H1 (cell line): ENCODE measurements at regions not wholly inside any gene's neighbourhood (a gene's known extent, or its start where the extent isn't known, plus 50 kb on each side); places are given as distances from the start of the nearest gene placed in this dataset.

ENCODE experiments used
- CTCF ChIA-PET: fragments of 300-600 bp; sonication (Branson Sonifier 250); formaldehyde crosslinking; loops from one replicate; lab custom pipeline; 2021; ENCODE audit not compliant: partially characterized antibody; lab: Charles Lee
- POLR2A ChIA-PET: fragments of 300-600 bp; sonication (Branson Sonifier 250); formaldehyde crosslinking; loops from one replicate; lab custom pipeline; 2021; ENCODE audit warnings: inconsistent platforms; ENCODE audit not compliant: partially characterized antibody; lab: Charles Lee
- DNase-seq, 2 experiments: peaks; one replicate each; pipeline versions ENCODE4 v3.0.0 to v3.0.0-alpha.2; 2010 to 2022; ENCODE audit warnings: low spot score in 2 of 2, low read depth in 1 of 2, mixed read lengths in 1 of 2
- FAIRE-seq: peaks from 2 replicates; lab custom pipeline; 2011; peaks lifted over from hg19 to GRCh38; lab: Jason Lieb, UNC
- H2AFZ ChIP-seq: 2 replicates; pipeline ENCODE4 v1.8.1; 2012; ENCODE audit warnings: low read length, inconsistent platforms
- H2AK5ac ChIP-seq: 2 replicates; pipeline ENCODE4 v1.6.1; 2013; ENCODE audit warnings: low read depth, low read length
- H2BK120ac ChIP-seq: replicated peaks from 2 replicates; pipeline ENCODE3; 2013; ENCODE audit warnings: low read depth, low read length, inconsistent platforms
- H2BK12ac ChIP-seq: 2 replicates; pipeline ENCODE4 v1.6.1; 2013; ENCODE audit warnings: low read depth, low read length
- H2BK15ac ChIP-seq: 2 replicates; pipeline ENCODE4 v1.6.1; 2013; ENCODE audit warnings: low read length
- H2BK20ac ChIP-seq: 2 replicates; pipeline ENCODE4 v1.6.1; 2013; ENCODE audit warnings: low read length
- H2BK5ac ChIP-seq: 2 replicates; pipeline ENCODE4 v1.6.1; 2013; ENCODE audit warnings: low read depth, low read length
- H3K14ac ChIP-seq: 2 replicates; pipeline ENCODE4 v1.6.1; 2013; ENCODE audit warnings: inconsistent platforms; ENCODE audit not compliant: insufficient read length
- H3K18ac ChIP-seq: 2 replicates; pipeline ENCODE4 v1.6.1; 2013; ENCODE audit warnings: low read length; ENCODE audit errors: extremely low read depth
- H3K23ac ChIP-seq: 2 replicates; pipeline ENCODE4 v1.6.1; 2013; ENCODE audit warnings: inconsistent platforms; ENCODE audit not compliant: insufficient read length
- H3K23me2 ChIP-seq: 2 replicates; pipeline ENCODE4 v1.6.1; 2013; ENCODE audit warnings: low read depth, low read length
- H3K27ac ChIP-seq: 2 replicates; pipeline ENCODE4 v1.6.1; 2011; ENCODE audit warnings: low read depth, low read length, inconsistent platforms
- H3K27me3 ChIP-seq, 4 experiments: replicated peaks in 1 of 4; 1 replicate in 1 of 4; 2 replicates in 3 of 4; pipeline versions ENCODE4 v1.6.1 to v1.8.1; 2011 to 2013; ENCODE audit warnings: low read length in 3 of 4, mild to moderate bottlenecking in 3 of 4, inconsistent platforms in 2 of 4, mixed read lengths in 2 of 4, moderate library complexity in 1 of 4; ENCODE audit not compliant: control insufficient read depth in 3 of 4, insufficient read depth in 3 of 4; ENCODE audit errors: extremely low read depth in 1 of 4
- H3K36me3 ChIP-seq, 4 experiments: 2 replicates each; pipeline versions ENCODE4 v1.6.1 to v1.8.1; 2011 to 2013; ENCODE audit warnings: mild to moderate bottlenecking in 4 of 4, low read length in 3 of 4, moderate library complexity in 2 of 4, control low read depth in 1 of 4, inconsistent platforms in 1 of 4; ENCODE audit not compliant: insufficient read depth in 4 of 4, control insufficient read depth in 2 of 4
- H3K4ac ChIP-seq: replicated peaks from 2 replicates; pipeline ENCODE3; 2013; ENCODE audit warnings: low read length, low read depth, mixed read lengths, inconsistent platforms; ENCODE audit not compliant: insufficient read length
- H3K4me1 ChIP-seq, 4 experiments: replicated peaks in 1 of 4; 1 replicate in 1 of 4; 2 replicates in 3 of 4; pipeline versions ENCODE4 v1.6.1 to v1.8.1; 2011 to 2013; ENCODE audit warnings: low read length in 3 of 4, inconsistent platforms in 2 of 4, mixed read lengths in 1 of 4; ENCODE audit not compliant: insufficient read depth in 4 of 4, control insufficient read depth in 3 of 4
- H3K4me2 ChIP-seq, 2 experiments: 2 replicates each; pipeline versions ENCODE4 v1.6.1 to v1.8.1; 2011 to 2013; ENCODE audit warnings: low read depth in 2 of 2, low read length in 2 of 2, control low read depth in 1 of 2, inconsistent platforms in 1 of 2, mild to moderate bottlenecking in 1 of 2; ENCODE audit not compliant: insufficient read depth in 1 of 2
- H3K4me3 ChIP-seq, 4 experiments: fragments of 200-600, 300-600 bp in 1 of 4; sonication (generic), shearing (Covaris generic), sonication (Bioruptor Twin) in 1 of 4; 2 replicates each; pipeline versions ENCODE4 v1.5.1 to v1.8.1; 2011 to 2016; ENCODE audit warnings: low read length in 4 of 4, low read depth in 3 of 4, control low read depth in 2 of 4, inconsistent platforms in 2 of 4, mild to moderate bottlenecking in 2 of 4, mixed read lengths in 1 of 4, moderate library complexity in 1 of 4; ENCODE audit not compliant: insufficient read depth in 2 of 4; ENCODE audit errors: extremely low read depth in 1 of 4
- H3K56ac ChIP-seq: replicated peaks from 2 replicates; pipeline ENCODE3; 2013; ENCODE audit warnings: low read depth, mild to moderate bottlenecking, mixed read lengths, low read length, inconsistent platforms; ENCODE audit not compliant: insufficient read length
- H3K79me1 ChIP-seq: 2 replicates; pipeline ENCODE4 v1.6.1; 2013; ENCODE audit warnings: low read depth, low read length, control low read depth
- H3K79me2 ChIP-seq, 2 experiments: 2 replicates each; pipeline versions ENCODE4 v1.6.1 to v1.8.1; 2012 to 2013; ENCODE audit warnings: low read length in 2 of 2, mild to moderate bottlenecking in 2 of 2, inconsistent platforms in 1 of 2; ENCODE audit not compliant: insufficient read depth in 2 of 2, control insufficient read depth in 1 of 2
- H3K9ac ChIP-seq, 4 experiments: replicated peaks in 1 of 4; 1 replicate in 1 of 4; 2 replicates in 3 of 4; pipeline versions ENCODE4 v1.6.1 to v1.8.1; 2011 to 2013; ENCODE audit warnings: low read depth in 3 of 4, low read length in 3 of 4, control low read depth in 2 of 4, mild to moderate bottlenecking in 2 of 4, moderate library complexity in 2 of 4, inconsistent platforms in 1 of 4; ENCODE audit errors: extremely low read depth in 1 of 4
- H3K9me3 ChIP-seq, 2 experiments: 2 replicates each; pipeline versions ENCODE4 v1.6.1 to v1.8.1; 2012 to 2013; ENCODE audit warnings: mild to moderate bottlenecking in 2 of 2, moderate library complexity in 2 of 2, control low read depth in 1 of 2, inconsistent platforms in 1 of 2, low read depth in 1 of 2, low read length in 1 of 2, mixed read lengths in 1 of 2; ENCODE audit not compliant: insufficient read depth in 2 of 2
- H4K20me1 ChIP-seq, 2 experiments: replicated peaks in 1 of 2; 2 replicates each; pipeline versions ENCODE3 to v1.8.1; 2011 to 2013; ENCODE audit warnings: inconsistent platforms in 2 of 2, low read length in 2 of 2, mild to moderate bottlenecking in 1 of 2; ENCODE audit not compliant: insufficient read depth in 2 of 2, control insufficient read depth in 1 of 2
- H4K5ac ChIP-seq: 2 replicates; pipeline ENCODE4 v1.6.1; 2013; ENCODE audit warnings: low read length, low read depth, mixed read lengths, inconsistent platforms; ENCODE audit not compliant: insufficient read length
- H4K8ac ChIP-seq: 2 replicates; pipeline ENCODE4 v1.8.0; 2013; ENCODE audit warnings: mild to moderate bottlenecking, moderate library complexity, low read length, inconsistent platforms; ENCODE audit not compliant: insufficient read depth; ENCODE audit errors: extremely low read depth
- H4K91ac ChIP-seq: replicated peaks from 2 replicates; pipeline ENCODE3; 2013; ENCODE audit warnings: low read length, mixed read lengths, inconsistent platforms; ENCODE audit not compliant: insufficient read length
- ASH2L ChIP-seq: fragments of 200-600, 300-600 bp; sonication (generic); IDR thresholded peaks from one replicate; pipeline ENCODE4 v1.7.1; 2017; ENCODE audit warnings: low read length
- ATF2 ChIP-seq: IDR thresholded peaks from 2 replicates; pipeline ENCODE4 v1.6.1; 2012; ENCODE audit warnings: low read length, inconsistent platforms
- CBX8 ChIP-seq: fragments of 300-800, 300-1000 bp; sonication (generic); IDR thresholded peaks from 2 replicates; pipeline ENCODE4 v1.7.1; 2016; ENCODE audit warnings: low read depth, low read length, borderline replicate concordance
- CEBPB ChIP-seq: IDR thresholded peaks from 2 replicates; pipeline ENCODE4 v1.6.1; 2012; ENCODE audit warnings: low read depth, low read length
- CHD2 ChIP-seq: IDR thresholded peaks from 2 replicates; pipeline ENCODE4 v1.6.1; 2012; ENCODE audit warnings: low read length, improper control_type of control experiment
- EP300 ChIP-seq, 2 experiments: IDR thresholded peaks; 1 replicate in 1 of 2; 2 replicates in 1 of 2; pipeline ENCODE4 v1.6.1; 2011 to 2012; ENCODE audit warnings: low read depth in 2 of 2, low read length in 2 of 2, mild to moderate bottlenecking in 2 of 2, borderline replicate concordance in 1 of 2, inconsistent platforms in 1 of 2, moderate library complexity in 1 of 2
- GTF2F1 ChIP-seq: IDR thresholded peaks from 2 replicates; pipeline ENCODE4 v1.6.1; 2012; ENCODE audit warnings: low read depth, low read length, improper control_type of control experiment, borderline replicate concordance
- KDM4A ChIP-seq: IDR thresholded peaks from one replicate; pipeline ENCODE4 v1.7.1; 2012; ENCODE audit warnings: low read depth, mild to moderate bottlenecking, moderate library complexity, low read length, inconsistent platforms; ENCODE audit not compliant: severe bottlenecking
- KDM5A ChIP-seq: fragments of 200-600 bp; IDR thresholded peaks from 2 replicates; pipeline ENCODE4 v1.7.1; 2012; ENCODE audit warnings: mild to moderate bottlenecking, low read length, inconsistent platforms, mixed read lengths
- MAX ChIP-seq: IDR thresholded peaks from 2 replicates; pipeline ENCODE4 v1.6.1; 2012; ENCODE audit warnings: inconsistent platforms
- POU5F1 ChIP-seq: IDR thresholded peaks from 2 replicates; pipeline ENCODE4 v1.6.1; 2011; ENCODE audit warnings: low read depth, mild to moderate bottlenecking, low read length, moderate library complexity
- RFX5 ChIP-seq: IDR thresholded peaks from 2 replicates; pipeline ENCODE4 v1.6.1; 2011; ENCODE audit warnings: low read depth, low read length, improper control_type of control experiment, borderline replicate concordance
- TEAD4 ChIP-seq: IDR thresholded peaks from 2 replicates; pipeline ENCODE4 v1.6.1; 2012; ENCODE audit warnings: low read depth, low read length, inconsistent platforms, mixed read lengths
- YY1 ChIP-seq: IDR thresholded peaks from 2 replicates; pipeline ENCODE4 v1.6.1; 2011; ENCODE audit warnings: low read depth, mild to moderate bottlenecking, low read length
- WGBS, 2 experiments: shearing (Covaris generic) in 1 of 2; methylation state at CpG; one replicate each; pipeline versions ENCODE4 v1.1.6 to v1.1.7; 2013 to 2015; ENCODE audit warnings: low lambda C conversion rate in 2 of 2, mixed read lengths in 2 of 2, inconsistent platforms in 1 of 2, low coverage in 1 of 2, missing lambda C conversion rate in 1 of 2; ENCODE audit not compliant: insufficient replicate concordance in 2 of 2, insufficient coverage in 1 of 2, insufficient read length in 1 of 2; ENCODE audit errors: extremely low coverage in 1 of 2, missing lambda C conversion rate in 1 of 2; 5-methylcytosine and 5-hydroxymethylcytosine counted together

GRCh38 chr16:63774302-63774701 is 1347.6 kb downstream of the CDH11 start:
- no peak overlapping the region for H2BK12ac ChIP-seq
- H3K27ac ChIP-seq, result no peak overlapping the region
- no peak overlapping the region for H3K4me2 ChIP-seq
- no peak overlapping the region for H4K91ac ChIP-seq
- FAIRE-seq, result no peak
- H3K9me3 ChIP-seq, result no peaks in the 10 kb centered on the region
- H2AK5ac ChIP-seq, result no peak overlapping the region
- no peak overlapping the region for H3K23ac ChIP-seq
- H2BK15ac ChIP-seq, result no peak overlapping the region
- no peak overlapping the region for H3K14ac ChIP-seq
- H4K8ac ChIP-seq, result no peak overlapping the region
- H2AFZ ChIP-seq, result no peak overlapping the region
- no peak overlapping the region for H3K56ac ChIP-seq
- no peaks in the 10 kb centered on the region for H3K27me3 ChIP-seq
- H3K4ac ChIP-seq, result no peak overlapping the region
- no peak for DNase-seq
- H3K9ac ChIP-seq, result no peak overlapping the region; a peak in 1 of 7 replicates
- ChIA-PET CTCF (no interaction called here), POLR2A (no interaction called here)
- no peaks in the 10 kb centered on the region for H3K79me2 ChIP-seq
- H4K5ac ChIP-seq, result no peak overlapping the region
- no peaks in the 10 kb centered on the region for H3K36me3 ChIP-seq
- 94% methylated on average over 3 of the region's 3 CpGs; no CpG with 5 or more reads in 1 of the 2 experiments for WGBS, 2 experiments
- no peaks in the 10 kb centered on the region for H3K23me2 ChIP-seq
- H2BK20ac ChIP-seq, result no peak overlapping the region
- no peak overlapping the region for H3K4me3 ChIP-seq
- no peaks in the 10 kb centered on the region for H3K79me1 ChIP-seq
- no peak overlapping the region for H2BK5ac ChIP-seq
- H4K20me1 ChIP-seq, result no peaks in the 10 kb centered on the region
- no peak overlapping the region for H3K18ac ChIP-seq
- H3K4me1 ChIP-seq, result no peaks in the 10 kb centered on the region
- no peak overlapping the region for H2BK120ac ChIP-seq
- TF ChIP-seq YY1, result no peak
- TF ChIP-seq GTF2F1, result no peak
- no peak for TF ChIP-seq EP300 (IDR thresholded peaks at IDR 0.05; ENCODE audit: borderline replicate concordance in 1 of 2, low read depth in 2 of 2, low read length in 2 of 2)
- TF ChIP-seq ASH2L, result no peak
- TF ChIP-seq CEBPB, result no peak
- no peak for TF ChIP-seq CBX8
- TF ChIP-seq RFX5, result no peak
- no peak for TF ChIP-seq ATF2
- no peak for TF ChIP-seq KDM5A
- no peak for TF ChIP-seq TEAD4
- TF ChIP-seq MAX, result no peak
- TF ChIP-seq KDM4A, result no peak
- TF ChIP-seq CHD2, result no peak
- TF ChIP-seq POU5F1, result no peak
